Aorta (tissue), 5 donors: ENCODE measurements at regions not wholly inside any gene's neighbourhood (a gene's known extent, or its start where the extent isn't known, plus 50 kb on each side); places are given as distances from the start of the nearest gene placed in this dataset.

Experiments
- ATAC-seq: fragments of 200-7000 bp; cut with Tn5 transposase; one replicate; pipeline ENCODE4 v1.9.1; 2022; ENCODE audit warnings: moderate library complexity; ENCODE audit not compliant: low FRiP score
- DNase-seq, 2 donors: peaks; one replicate each; pipeline ENCODE4 v3.0.0-alpha.2; 2020
- H3K27ac ChIP-seq, 2 donors: one replicate each; pipeline ENCODE4 v1.5.1; 2013; ENCODE audit warnings: low read length in 2 of 2, mild to moderate bottlenecking in 2 of 2, moderate library complexity in 2 of 2, control low read depth in 1 of 2, inconsistent platforms in 1 of 2, low read depth in 1 of 2
- H3K27me3 ChIP-seq, 2 donors: one replicate each; pipeline ENCODE4 v1.6.1; 2013; ENCODE audit warnings: control low read depth in 1 of 2, low read length in 1 of 2, mild to moderate bottlenecking in 1 of 2, moderate library complexity in 1 of 2; ENCODE audit not compliant: insufficient read depth in 2 of 2, control insufficient read depth in 1 of 2
- H3K36me3 ChIP-seq, 2 donors: one replicate each; pipeline ENCODE4 v1.6.1; 2013; ENCODE audit warnings: control low read depth in 1 of 2, low read length in 1 of 2, mild to moderate bottlenecking in 1 of 2; ENCODE audit not compliant: insufficient read depth in 2 of 2, control insufficient read depth in 1 of 2
- H3K4me1 ChIP-seq, 2 donors: one replicate each; pipeline ENCODE4 v1.6.1; 2013; ENCODE audit warnings: low read length in 2 of 2, control low read depth in 1 of 2, mild to moderate bottlenecking in 1 of 2, moderate library complexity in 1 of 2; ENCODE audit not compliant: insufficient read depth in 2 of 2, control insufficient read depth in 1 of 2
- H3K4me3 ChIP-seq, 2 donors: one replicate each; pipeline ENCODE4 v1.5.1; 2013; ENCODE audit warnings: low read length in 2 of 2, control low read depth in 1 of 2, mild to moderate bottlenecking in 1 of 2
- H3K9me3 ChIP-seq: one replicate; pipeline ENCODE4 v1.6.1; 2013; ENCODE audit warnings: mild to moderate bottlenecking, low read length; ENCODE audit not compliant: control insufficient read depth
- WGBS, 2 donors: extraction: QIAGEN DNeasy Blood & Tissue Kit; methylation state at CpG; one replicate each; pipeline ENCODE4 v1.1.7; 2013; 5-methylcytosine and 5-hydroxymethylcytosine counted together
- intact Hi-C, 2 donors: fragments of 100-400 bp; cut with DNase I; formaldehyde crosslinking; loops; one replicate each; pipeline versions ENCODE4 v1.14.2 to v1.15.0; 2022
- donor health status: healthy with polysubstance abuse.
- donor health status: Bipolar disorder and iron deficiency.
- donor health status: DM: no; HTN: no; CAD: no.
- donor health status: DM: no; HTN: no; CAD: no.
- donor health status: DM: yes; HTN: yes; CAD: no.

GRCh38 chr10:106078895-106079576 is 1085.5 kb downstream of the SORCS1 start:
- Histone ChIP-seq H3K4me1 (no peaks in the 10 kb centered on the region), H3K27ac (no peak overlapping the region), H3K4me3 (no peak overlapping the region), H3K36me3 (no peaks in the 10 kb centered on the region), H3K9me3 (no peaks in the 10 kb centered on the region), H3K27me3 (no peaks in the 10 kb centered on the region)
- DNase-seq: no peak
- no peak for ATAC-seq
- WGBS, 2 donors: 18 to 21% methylated on average over 9 of the region's 9 CpGs
- intact Hi-C loops: no loop called here

- Histone ChIP-seq H3K36me3 (no peaks in the 10 kb centered on the region), H3K9me3 (peaks cover 1% of the 10 kb centered on the region), H3K27me3 (no peaks in the 10 kb centered on the region), H3K4me3 (no peak overlapping the region), H3K27ac (no peak overlapping the region), H3K4me1 (no peaks in the 10 kb centered on the region)
- intact Hi-C loops: no loop called here
- no peak for ATAC-seq
- no peak for DNase-seq
These were observed 1088.0 kb downstream of the SORCS1 start for GRCh38 chr10:106076496-106076895.

GRCh38 chr10:106053061-106053460 is 1111.4 kb downstream of the SORCS1 start:
- intact Hi-C loops: no loop called here
- Histone ChIP-seq H3K36me3 (no peaks in the 10 kb centered on the region), H3K9me3 (no peaks in the 10 kb centered on the region), H3K27me3 (no peaks in the 10 kb centered on the region), H3K4me3 (no peak overlapping the region), H3K4me1 (no peaks in the 10 kb centered on the region), H3K27ac (no peak overlapping the region)
- 79 to 84% methylated on average over 6 of the region's 6 CpGs for WGBS, 2 donors
- DNase-seq (no peak), ATAC-seq (no peak)

GRCh38 chr10:106044503-106044902 is 1120.0 kb downstream of the SORCS1 start:
- H3K9me3 ChIP-seq: no peaks in the 10 kb centered on the region
- H3K27me3 ChIP-seq: no peaks in the 10 kb centered on the region
- H3K4me3 ChIP-seq: no peak overlapping the region
- no peak for ATAC-seq
- intact Hi-C loops: no loop called here
- H3K27ac ChIP-seq: no peak overlapping the region
- WGBS, 2 donors: 2 to 11% methylated on average over 2 of the region's 2 CpGs
- DNase-seq: no peak
- no peaks in the 10 kb centered on the region for H3K4me1 ChIP-seq
- no peaks in the 10 kb centered on the region for H3K36me3 ChIP-seq

GRCh38 chr10:106043863-106044262 is 1120.6 kb downstream of the SORCS1 start:
- H3K4me1 ChIP-seq: no peaks in the 10 kb centered on the region
- no peak for ATAC-seq
- no peak for DNase-seq
- intact Hi-C loops: no loop called here
- no peak overlapping the region for H3K4me3 ChIP-seq
- no peaks in the 10 kb centered on the region for H3K36me3 ChIP-seq
- H3K27ac ChIP-seq: no peak overlapping the region
- H3K27me3 ChIP-seq: no peaks in the 10 kb centered on the region
- 38 to 51% methylated on average over 3 of the region's 3 CpGs for WGBS, 2 donors
- H3K9me3 ChIP-seq: no peaks in the 10 kb centered on the region

GRCh38 chr10:106038246-106038645 is 1126.3 kb downstream of the SORCS1 start:
- intact Hi-C loops: no loop called here
- no peak overlapping the region for H3K27ac ChIP-seq
- WGBS, 2 donors: 90 to 95% methylated on average over 1 of the region's 1 CpG
- ATAC-seq (no peak), DNase-seq (no peak)
- H3K36me3 ChIP-seq: no peaks in the 10 kb centered on the region
- no peak overlapping the region for H3K4me3 ChIP-seq
- no peaks in the 10 kb centered on the region for H3K4me1 ChIP-seq
- H3K9me3 ChIP-seq: no peaks in the 10 kb centered on the region
- no peaks in the 10 kb centered on the region for H3K27me3 ChIP-seq

GRCh38 chr10:106033065-106033464 is 1131.4 kb downstream of the SORCS1 start:
- no peaks in the 10 kb centered on the region for H3K27me3 ChIP-seq
- DNase-seq (no peak), ATAC-seq (no peak)
- no peak overlapping the region for H3K4me3 ChIP-seq
- H3K36me3 ChIP-seq: no peaks in the 10 kb centered on the region
- H3K27ac ChIP-seq: no peak overlapping the region
- no peaks in the 10 kb centered on the region for H3K4me1 ChIP-seq
- H3K9me3 ChIP-seq: no peaks in the 10 kb centered on the region
- intact Hi-C loops: no loop called here

GRCh38 chr10:106032450-106033002 is 1132.0 kb downstream of the SORCS1 start:
- Histone ChIP-seq H3K27me3 (no peaks in the 10 kb centered on the region), H3K4me3 (no peak overlapping the region), H3K36me3 (no peaks in the 10 kb centered on the region), H3K27ac (no peak overlapping the region), H3K9me3 (no peaks in the 10 kb centered on the region), H3K4me1 (no peaks in the 10 kb centered on the region)
- ATAC-seq (no peak), DNase-seq (no peak)
- 26 to 28% methylated on average over 1 of the region's 1 CpG for WGBS, 2 donors
- intact Hi-C loops: no loop called here

- 23 to 26% methylated on average over 1 of the region's 1 CpG for WGBS, 2 donors
- intact Hi-C loops: no loop called here
- no peak for DNase-seq
These were observed 1137.3 kb downstream of the SORCS1 start for GRCh38 chr10:106027240-106027639.

More at GRCh38 chr10:106027240-106027639, 1137.3 kb downstream of the SORCS1 start:
- Histone ChIP-seq H3K36me3 (no peaks in the 10 kb centered on the region), H3K27ac (no peak overlapping the region), H3K4me3 (no peak overlapping the region), H3K9me3 (no peaks in the 10 kb centered on the region), H3K27me3 (no peaks in the 10 kb centered on the region), H3K4me1 (no peaks in the 10 kb centered on the region)
- no peak for ATAC-seq
